ENCODE measurements at regions not wholly inside any gene's neighbourhood (a gene's known extent, or its start where the extent isn't known, plus 50 kb on each side); places are given as distances from the start of the nearest gene placed in this dataset.

DNA sequence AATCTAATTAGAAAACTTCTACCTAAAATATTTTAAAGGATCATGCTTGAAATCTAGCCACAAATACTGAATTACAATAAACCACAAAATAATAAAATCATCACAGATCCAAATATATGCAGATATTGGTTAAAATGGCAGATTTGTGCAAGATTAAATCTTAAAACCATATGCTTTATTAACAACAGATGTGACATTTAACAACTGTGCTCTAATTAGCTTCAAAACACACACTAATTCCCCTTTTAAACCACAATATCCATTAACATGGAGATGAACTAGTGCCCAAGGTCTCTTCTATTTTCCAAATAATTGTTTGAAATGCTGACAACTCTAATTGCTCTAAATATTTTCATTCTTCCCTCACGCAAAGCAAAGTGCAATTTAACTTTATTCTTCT, 1530.3 kb downstream of the SI start:
- no peak overlapping the region for H3K4me3 Mint-ChIP-seq
- Histone ChIP-seq H3K36me3 (ENCODE audit: control insufficient read depth in 2 of 2, extremely low read depth in 1 of 2, insufficient read depth in 1 of 2, low read length in 1 of 2) (no peaks in the 10 kb centered on the region), H3K4me1 (ENCODE audit: control insufficient read depth in 1 of 2, extremely low read depth in 1 of 2, insufficient read depth in 2 of 2, low read length in 2 of 2) (no peaks in the 10 kb centered on the region), H3K27ac (ENCODE audit: low read length) (no peak overlapping the region), H3K9me3 (no peaks in the 10 kb centered on the region), H3K27me3 (replicated peaks in 1 of 2; ENCODE audit: control insufficient read depth in 2 of 2, extremely low read depth in 1 of 2, insufficient read depth in 2 of 2, low read length in 1 of 2) (no peaks in the 10 kb centered on the region), H3K4me3 (ENCODE audit: control insufficient read depth in 1 of 2, extremely low read depth in 1 of 2, low read length in 1 of 2) (no peak overlapping the region)
- no peaks in the 10 kb centered on the region for H3K4me1 Mint-ChIP-seq
- no peaks in the 10 kb centered on the region for H3K27me3 Mint-ChIP-seq
- CTCF ChIA-PET: no interaction called here
- DNase-seq (no peak), ATAC-seq (replicated peaks in 1 of 4) (no peak)
- POLR2A ChIA-PET: interaction anchor here in 1 of 2 donors (0.5 kb wide), 1 partner anchor 64 kb away, joined by 6 read pairs; no protein-coding TSS in a partner anchor
- no CpG with 5 or more reads among the region's 1 CpG for WGBS (ENCODE audit: insufficient coverage)
- no peak overlapping the region for H3K27ac Mint-ChIP-seq
- no peaks in the 10 kb centered on the region for H3K36me3 Mint-ChIP-seq
- H3K9me3 Mint-ChIP-seq: peaks cover 6 to 11% (median 7%) of the 10 kb centered on the region in 3 donors

DNA sequence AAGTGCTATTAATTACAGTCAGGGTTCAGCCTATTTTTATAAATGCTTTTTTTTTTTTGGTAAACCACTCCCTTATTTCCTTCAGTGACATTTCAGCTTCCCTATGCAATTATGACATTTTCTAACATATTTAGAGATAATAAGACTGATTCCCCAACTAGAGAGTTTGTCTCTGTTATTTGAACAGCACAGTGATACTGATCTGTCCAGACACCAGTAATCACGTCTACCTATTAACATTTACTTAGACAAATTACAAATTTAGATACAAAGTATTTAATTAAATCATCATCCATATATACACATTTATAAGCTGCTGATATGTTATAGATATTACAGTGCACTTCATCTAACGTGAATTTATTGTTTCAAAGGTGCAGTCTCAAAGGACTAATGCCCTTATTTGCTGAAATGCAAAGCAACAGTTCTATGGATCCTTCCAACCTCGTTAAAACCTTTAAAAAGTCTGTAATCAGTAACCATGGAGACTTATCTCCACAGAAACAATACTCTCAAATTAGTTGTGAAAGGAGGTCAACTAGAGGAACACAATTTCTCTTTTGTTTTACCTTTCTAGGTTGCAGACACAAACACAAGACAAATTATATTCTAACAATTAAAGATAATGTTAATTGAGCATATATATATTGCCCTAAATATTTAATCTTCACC, 1531.1 kb downstream of the SI start:
- no peak overlapping the region for H3K4me3 ChIP-seq (ENCODE audit: control insufficient read depth in 1 of 2, extremely low read depth in 1 of 2, low read length in 1 of 2)
- WGBS (ENCODE audit: insufficient coverage): no CpG with 5 or more reads among the region's 3 CpGs
- peaks cover 6 to 11% (median 7%) of the 10 kb centered on the region in 3 donors for H3K9me3 Mint-ChIP-seq
- H3K9me3 ChIP-seq: no peaks in the 10 kb centered on the region
- no peak overlapping the region for H3K27ac ChIP-seq (ENCODE audit: low read length)
- H3K4me1 Mint-ChIP-seq: no peaks in the 10 kb centered on the region
- no peaks in the 10 kb centered on the region for H3K36me3 ChIP-seq (ENCODE audit: control insufficient read depth in 2 of 2, extremely low read depth in 1 of 2, insufficient read depth in 1 of 2, low read length in 1 of 2)
- H3K4me3 Mint-ChIP-seq: no peak overlapping the region
- no peak overlapping the region for H3K27ac Mint-ChIP-seq
- ChIA-PET CTCF (no interaction called here), POLR2A (no interaction called here)
- H3K27me3 ChIP-seq (replicated peaks in 1 of 2; ENCODE audit: control insufficient read depth in 2 of 2, extremely low read depth in 1 of 2, insufficient read depth in 2 of 2, low read length in 1 of 2): no peaks in the 10 kb centered on the region
- no peaks in the 10 kb centered on the region for H3K27me3 Mint-ChIP-seq
- DNase-seq: no peak
- ATAC-seq (replicated peaks in 1 of 4): no peak
- no peaks in the 10 kb centered on the region for H3K4me1 ChIP-seq (ENCODE audit: control insufficient read depth in 1 of 2, extremely low read depth in 1 of 2, insufficient read depth in 2 of 2, low read length in 2 of 2)
- H3K36me3 Mint-ChIP-seq: no peaks in the 10 kb centered on the region

DNA sequence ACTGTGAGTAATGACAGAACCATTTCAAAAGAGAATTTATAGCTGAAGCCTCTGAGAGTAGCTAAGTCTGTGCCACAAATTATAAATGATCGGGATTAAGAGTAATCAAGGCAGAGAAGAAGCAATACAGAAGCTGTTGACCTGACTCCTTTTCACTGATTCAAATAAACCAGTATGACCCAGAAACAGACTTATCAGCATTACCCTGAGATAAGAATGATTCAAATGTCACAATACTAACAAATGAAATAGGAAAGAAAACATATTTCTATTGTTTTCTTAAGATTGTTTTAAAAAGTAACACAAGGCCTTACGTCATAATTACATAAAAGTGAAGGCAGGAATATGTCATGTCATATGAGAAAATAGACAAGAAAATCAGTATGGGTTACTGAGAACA, 1534.6 kb downstream of the SI start:
- Mint-ChIP-seq H3K27ac (no peak overlapping the region), H3K4me1 (no peaks in the 10 kb centered on the region), H3K27me3 (no peaks in the 10 kb centered on the region), H3K4me3 (no peak overlapping the region), H3K36me3 (no peaks in the 10 kb centered on the region), H3K9me3 (peaks cover 3 to 12% (median 7%) of the 10 kb centered on the region in 3 donors)
- ChIA-PET CTCF (no interaction called here), POLR2A (no interaction called here)
- Histone ChIP-seq H3K36me3 (ENCODE audit: control insufficient read depth in 2 of 2, extremely low read depth in 1 of 2, insufficient read depth in 1 of 2, low read length in 1 of 2) (no peaks in the 10 kb centered on the region), H3K27me3 (replicated peaks in 1 of 2; ENCODE audit: control insufficient read depth in 2 of 2, extremely low read depth in 1 of 2, insufficient read depth in 2 of 2, low read length in 1 of 2) (no peaks in the 10 kb centered on the region), H3K9me3 (no peaks in the 10 kb centered on the region), H3K4me3 (ENCODE audit: control insufficient read depth in 1 of 2, extremely low read depth in 1 of 2, low read length in 1 of 2) (no peak overlapping the region), H3K4me1 (ENCODE audit: control insufficient read depth in 1 of 2, extremely low read depth in 1 of 2, insufficient read depth in 2 of 2, low read length in 2 of 2) (no peaks in the 10 kb centered on the region), H3K27ac (ENCODE audit: low read length) (no peak overlapping the region)
- no peak for ATAC-seq (replicated peaks in 1 of 4)
- WGBS (ENCODE audit: insufficient coverage): no CpG with 5 or more reads among the region's 2 CpGs
- no peak for DNase-seq

DNA sequence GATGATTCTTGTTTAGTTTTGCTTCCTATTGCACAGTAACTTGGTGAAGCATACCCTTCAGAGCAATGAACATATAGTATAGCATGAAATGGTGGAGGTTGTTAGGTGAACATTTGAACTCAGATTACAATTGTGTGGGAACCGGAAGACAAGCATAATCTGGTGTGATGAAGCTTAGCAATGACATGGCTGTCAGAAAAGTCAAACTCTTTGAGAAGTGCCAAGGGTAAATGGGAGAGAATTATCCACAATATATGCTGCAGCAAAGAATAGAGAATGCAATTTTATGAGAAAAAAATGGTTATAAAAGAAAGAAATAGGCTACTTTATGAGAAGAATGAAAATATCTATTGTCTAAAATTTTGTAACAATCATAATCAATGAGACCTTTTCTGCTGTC, 1536.7 kb downstream of the SI start:
- ChIA-PET POLR2A (no interaction called here), CTCF (no interaction called here)
- Histone ChIP-seq H3K4me1 (ENCODE audit: control insufficient read depth in 1 of 2, extremely low read depth in 1 of 2, insufficient read depth in 2 of 2, low read length in 2 of 2) (no peaks in the 10 kb centered on the region), H3K4me3 (ENCODE audit: control insufficient read depth in 1 of 2, extremely low read depth in 1 of 2, low read length in 1 of 2) (no peak overlapping the region), H3K27ac (ENCODE audit: low read length) (no peak overlapping the region), H3K36me3 (ENCODE audit: control insufficient read depth in 2 of 2, extremely low read depth in 1 of 2, insufficient read depth in 1 of 2, low read length in 1 of 2) (no peaks in the 10 kb centered on the region), H3K9me3 (no peaks in the 10 kb centered on the region), H3K27me3 (replicated peaks in 1 of 2; ENCODE audit: control insufficient read depth in 2 of 2, extremely low read depth in 1 of 2, insufficient read depth in 2 of 2, low read length in 1 of 2) (no peaks in the 10 kb centered on the region)
- WGBS (ENCODE audit: insufficient coverage): no CpG with 5 or more reads among the region's 1 CpG
- H3K4me1 Mint-ChIP-seq: no peaks in the 10 kb centered on the region
- H3K36me3 Mint-ChIP-seq: no peaks in the 10 kb centered on the region
- H3K27ac Mint-ChIP-seq: no peak overlapping the region
- no peaks in the 10 kb centered on the region for H3K27me3 Mint-ChIP-seq
- ATAC-seq (replicated peaks in 1 of 4) (no peak), DNase-seq (no peak)
- H3K4me3 Mint-ChIP-seq: no peak overlapping the region
- peaks cover 3 to 16% (median 11%) of the 10 kb centered on the region in 3 donors for H3K9me3 Mint-ChIP-seq

DNA sequence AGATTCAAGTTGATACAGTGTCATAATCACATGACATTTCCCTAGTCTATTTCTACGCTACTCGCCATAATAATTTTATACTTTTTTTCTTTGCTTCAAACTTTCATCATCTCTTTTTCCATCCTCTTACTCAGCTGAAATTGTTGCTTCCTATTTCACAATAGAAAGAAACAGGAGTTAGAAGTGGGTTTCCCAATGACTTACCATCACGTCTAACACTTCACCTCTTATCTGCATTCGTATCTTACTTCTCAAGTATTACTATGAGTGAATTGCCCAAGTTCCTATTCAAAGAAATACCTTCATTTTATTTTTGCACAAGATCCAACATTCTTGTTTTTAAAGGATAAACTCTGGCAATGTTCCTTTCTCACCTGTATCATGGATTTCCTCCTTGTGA, 1539.9 kb downstream of the SI start:
- H3K27ac ChIP-seq (ENCODE audit: low read length): no peak overlapping the region
- Mint-ChIP-seq H3K27ac (no peak overlapping the region), H3K4me1 (no peaks in the 10 kb centered on the region), H3K27me3 (no peaks in the 10 kb centered on the region), H3K9me3 (peaks cover under 1 to 15% (median 11%) of the 10 kb centered on the region in 3 donors), H3K36me3 (no peaks in the 10 kb centered on the region), H3K4me3 (no peak overlapping the region)
- no peak for ATAC-seq (replicated peaks in 1 of 4)
- no peaks in the 10 kb centered on the region for H3K9me3 ChIP-seq
- ChIA-PET POLR2A (no interaction called here), CTCF (no interaction called here)
- no peaks in the 10 kb centered on the region for H3K27me3 ChIP-seq (replicated peaks in 1 of 2; ENCODE audit: control insufficient read depth in 2 of 2, extremely low read depth in 1 of 2, insufficient read depth in 2 of 2, low read length in 1 of 2)
- no peaks in the 10 kb centered on the region for H3K4me1 ChIP-seq (ENCODE audit: control insufficient read depth in 1 of 2, extremely low read depth in 1 of 2, insufficient read depth in 2 of 2, low read length in 2 of 2)
- 87% methylated on average over 3 of the region's 4 CpGs for WGBS (ENCODE audit: insufficient coverage)
- no peak for DNase-seq
- H3K4me3 ChIP-seq (ENCODE audit: control insufficient read depth in 1 of 2, extremely low read depth in 1 of 2, low read length in 1 of 2): no peak overlapping the region
- no peaks in the 10 kb centered on the region for H3K36me3 ChIP-seq (ENCODE audit: control insufficient read depth in 2 of 2, extremely low read depth in 1 of 2, insufficient read depth in 1 of 2, low read length in 1 of 2)

DNA sequence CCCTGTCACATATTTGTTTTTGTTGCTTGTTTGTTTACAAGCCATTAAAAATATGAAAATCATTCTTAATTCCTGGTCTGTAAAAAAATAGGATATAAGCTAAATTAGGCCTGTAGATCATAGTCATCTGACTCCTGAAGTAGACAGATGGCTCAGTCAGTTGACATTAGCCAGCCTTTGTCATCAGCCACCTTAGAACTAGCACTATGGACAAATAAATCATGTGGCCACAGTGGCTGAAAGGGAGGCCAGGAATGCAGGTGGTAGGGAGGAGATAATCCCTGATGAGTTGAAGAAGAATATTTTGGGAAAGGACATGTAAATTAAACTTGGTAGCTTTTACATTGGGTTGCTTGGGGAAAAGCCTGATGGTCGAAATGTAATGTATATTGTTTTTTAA, 1544.9 kb downstream of the SI start:
- Histone ChIP-seq H3K4me3 (ENCODE audit: control insufficient read depth in 1 of 2, extremely low read depth in 1 of 2, low read length in 1 of 2) (no peak overlapping the region), H3K4me1 (ENCODE audit: control insufficient read depth in 1 of 2, extremely low read depth in 1 of 2, insufficient read depth in 2 of 2, low read length in 2 of 2) (no peaks in the 10 kb centered on the region), H3K27ac (ENCODE audit: low read length) (no peak overlapping the region), H3K36me3 (ENCODE audit: control insufficient read depth in 2 of 2, extremely low read depth in 1 of 2, insufficient read depth in 1 of 2, low read length in 1 of 2) (no peaks in the 10 kb centered on the region), H3K27me3 (replicated peaks in 1 of 2; ENCODE audit: control insufficient read depth in 2 of 2, extremely low read depth in 1 of 2, insufficient read depth in 2 of 2, low read length in 1 of 2) (no peaks in the 10 kb centered on the region), H3K9me3 (no peaks in the 10 kb centered on the region)
- Mint-ChIP-seq H3K4me3 (no peak overlapping the region), H3K9me3 (peaks cover 8 to 25% (median 16%) of the 10 kb centered on the region in 3 donors), H3K4me1 (no peaks in the 10 kb centered on the region), H3K27me3 (no peaks in the 10 kb centered on the region), H3K36me3 (no peaks in the 10 kb centered on the region), H3K27ac (no peak overlapping the region)
- CTCF ChIA-PET: no interaction called here
- POLR2A ChIA-PET: no interaction called here
- ATAC-seq (replicated peaks in 1 of 4) (no peak), DNase-seq (no peak)
- no CpG with 5 or more reads among the region's 1 CpG for WGBS (ENCODE audit: insufficient coverage)

DNA sequence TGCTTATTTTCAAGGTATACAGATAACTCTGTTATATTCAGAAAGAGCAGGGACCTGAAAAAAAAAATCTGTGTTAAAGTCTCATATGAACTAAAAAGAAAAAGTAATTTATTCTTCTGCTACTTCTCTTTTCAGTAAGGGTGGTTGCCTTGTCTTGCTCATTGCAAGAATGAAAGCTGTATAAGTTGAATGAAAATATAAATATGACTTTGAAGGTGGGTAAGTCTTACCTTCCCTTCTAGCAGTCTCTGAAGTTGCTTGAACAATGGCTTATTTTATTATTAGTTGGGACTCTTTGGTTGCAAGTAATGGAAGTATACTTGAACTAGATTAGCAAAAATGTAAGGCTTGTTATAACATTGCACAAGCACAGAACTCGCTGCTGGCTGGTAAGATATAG, 1554.9 kb downstream of the SI start:
- no peak overlapping the region for H3K4me3 ChIP-seq (ENCODE audit: control insufficient read depth in 1 of 2, extremely low read depth in 1 of 2, low read length in 1 of 2)
- no peaks in the 10 kb centered on the region for H3K4me1 ChIP-seq (ENCODE audit: control insufficient read depth in 1 of 2, extremely low read depth in 1 of 2, insufficient read depth in 2 of 2, low read length in 2 of 2)
- H3K9me3 Mint-ChIP-seq: peaks cover 4 to 15% (median 5%) of the 10 kb centered on the region in 3 donors
- POLR2A ChIA-PET: no interaction called here
- no CpG with 5 or more reads among the region's 1 CpG for WGBS (ENCODE audit: insufficient coverage)
- ATAC-seq (replicated peaks in 1 of 4): no peak
- no peak overlapping the region for H3K27ac ChIP-seq (ENCODE audit: low read length)
- no peak overlapping the region for H3K27ac Mint-ChIP-seq
- CTCF ChIA-PET: no interaction called here
- no peak for DNase-seq
- no peaks in the 10 kb centered on the region for H3K27me3 ChIP-seq (replicated peaks in 1 of 2; ENCODE audit: control insufficient read depth in 2 of 2, extremely low read depth in 1 of 2, insufficient read depth in 2 of 2, low read length in 1 of 2)
- no peaks in the 10 kb centered on the region for H3K4me1 Mint-ChIP-seq
- no peaks in the 10 kb centered on the region for H3K36me3 Mint-ChIP-seq
- H3K4me3 Mint-ChIP-seq: no peak overlapping the region
- H3K27me3 Mint-ChIP-seq: no peaks in the 10 kb centered on the region
- no peaks in the 10 kb centered on the region for H3K9me3 ChIP-seq
- no peaks in the 10 kb centered on the region for H3K36me3 ChIP-seq (ENCODE audit: control insufficient read depth in 2 of 2, extremely low read depth in 1 of 2, insufficient read depth in 1 of 2, low read length in 1 of 2)

Measured in T-cell (primary cell).